ENCODE measurements at regions not wholly inside any gene's neighbourhood (a gene's known extent, or its start where the extent isn't known, plus 50 kb on each side); places are given as distances from the start of the nearest gene placed in this dataset.

DNA sequence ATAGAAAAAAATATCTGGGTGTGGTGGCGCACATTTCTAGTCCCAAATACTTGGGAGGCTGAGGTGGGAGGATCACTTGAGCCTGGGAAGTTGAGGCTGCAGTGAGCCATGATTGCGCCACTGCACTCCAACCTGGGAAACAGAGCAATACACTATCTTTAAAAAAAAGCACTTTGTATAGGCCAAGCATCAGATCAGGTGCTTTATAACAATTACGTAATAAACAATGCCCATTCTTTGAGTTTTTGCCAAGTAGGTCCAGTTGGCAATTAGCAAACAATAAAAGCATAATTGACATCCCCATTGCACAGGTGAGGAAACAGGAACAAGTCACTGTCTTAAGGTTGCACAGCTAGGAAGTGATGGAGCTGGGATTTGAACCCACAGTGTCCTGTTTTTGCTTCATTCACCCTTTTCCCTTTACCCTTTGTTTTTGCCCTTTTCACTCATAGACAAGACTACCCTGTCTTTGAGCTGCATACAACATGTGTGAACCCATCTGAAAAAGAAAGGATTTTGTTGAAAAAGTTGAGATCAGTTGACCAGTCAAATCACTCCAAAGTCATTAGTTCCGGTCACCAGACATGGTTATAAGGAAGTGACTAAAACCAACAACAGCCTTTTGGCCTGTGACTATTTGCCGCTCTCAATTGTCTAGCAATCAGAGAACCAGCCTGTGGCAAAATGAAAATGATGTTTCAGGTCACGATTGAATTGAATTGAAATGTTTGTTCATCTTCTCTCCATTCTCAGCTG, 303.6 kb downstream of the TFAP2C start:
- H3K4me3 ChIP-seq = no peak overlapping the region
- ATAC-seq (no peak), DNase-seq (ENCODE audit: low read depth, low spot score) (no peak), FAIRE-seq (no peak)
- RAD21 ChIA-PET (ENCODE audit: unreplicated experiment) = no interaction called here
- no peak overlapping the region for H3K27ac ChIP-seq (ENCODE audit: control insufficient read depth, insufficient read depth)
- CTCF ChIA-PET = no interaction called here
- in situ Hi-C loops (cut with MboI) (no loop called here), intact Hi-C loops (cut with micrococcal nuclease; ENCODE audit: unreplicated experiment) (no loop called here)
- POLR2A ChIA-PET = no interaction called here
- TF ChIP-seq BMI1 (IDR thresholded peaks at IDR 0.05; ENCODE audit: borderline replicate concordance) = no peak
- TF ChIP-seq FOXM1 (IDR thresholded peaks at IDR 0.05; ENCODE audit: low read depth, low read length) = no peak
- TF ChIP-seq, protein P1, sequence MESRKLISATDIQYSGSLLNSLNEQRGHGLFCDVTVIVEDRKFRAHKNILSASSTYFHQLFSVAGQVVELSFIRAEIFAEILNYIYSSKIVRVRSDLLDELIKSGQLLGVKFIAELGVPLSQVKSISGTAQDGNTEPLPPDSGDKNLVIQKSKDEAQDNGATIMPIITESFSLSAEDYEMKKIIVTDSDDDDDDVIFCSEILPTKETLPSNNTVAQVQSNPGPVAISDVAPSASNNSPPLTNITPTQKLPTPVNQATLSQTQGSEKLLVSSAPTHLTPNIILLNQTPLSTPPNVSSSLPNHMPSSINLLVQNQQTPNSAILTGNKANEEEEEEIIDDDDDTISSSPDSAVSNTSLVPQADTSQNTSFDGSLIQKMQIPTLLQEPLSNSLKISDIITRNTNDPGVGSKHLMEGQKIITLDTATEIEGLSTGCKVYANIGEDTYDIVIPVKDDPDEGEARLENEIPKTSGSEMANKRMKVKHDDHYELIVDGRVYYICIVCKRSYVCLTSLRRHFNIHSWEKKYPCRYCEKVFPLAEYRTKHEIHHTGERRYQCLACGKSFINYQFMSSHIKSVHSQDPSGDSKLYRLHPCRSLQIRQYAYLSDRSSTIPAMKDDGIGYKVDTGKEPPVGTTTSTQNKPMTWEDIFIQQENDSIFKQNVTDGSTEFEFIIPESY (IDR thresholded peaks at IDR 0.05) = no peak
- no peak for TF ChIP-seq RFX5 (IDR thresholded peaks at IDR 0.05; ENCODE audit: low read depth, low read length)
- no peak for TF ChIP-seq TAF1 (IDR thresholded peaks at IDR 0.05; ENCODE audit: borderline replicate concordance, low read depth, low read length)
- TF ChIP-seq, protein P2, sequence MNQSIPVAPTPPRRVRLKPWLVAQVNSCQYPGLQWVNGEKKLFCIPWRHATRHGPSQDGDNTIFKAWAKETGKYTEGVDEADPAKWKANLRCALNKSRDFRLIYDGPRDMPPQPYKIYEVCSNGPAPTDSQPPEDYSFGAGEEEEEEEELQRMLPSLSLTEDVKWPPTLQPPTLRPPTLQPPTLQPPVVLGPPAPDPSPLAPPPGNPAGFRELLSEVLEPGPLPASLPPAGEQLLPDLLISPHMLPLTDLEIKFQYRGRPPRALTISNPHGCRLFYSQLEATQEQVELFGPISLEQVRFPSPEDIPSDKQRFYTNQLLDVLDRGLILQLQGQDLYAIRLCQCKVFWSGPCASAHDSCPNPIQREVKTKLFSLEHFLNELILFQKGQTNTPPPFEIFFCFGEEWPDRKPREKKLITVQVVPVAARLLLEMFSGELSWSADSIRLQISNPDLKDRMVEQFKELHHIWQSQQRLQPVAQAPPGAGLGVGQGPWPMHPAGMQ (IDR thresholded peaks at IDR 0.05; ENCODE audit: borderline replicate concordance) = no peak
- TF ChIP-seq POLR2AphosphoS2 (IDR thresholded peaks at IDR 0.05; ENCODE audit: low read depth, low read length) = no peak
- TF ChIP-seq POLR2A (IDR thresholded peaks at IDR 0.05; ENCODE audit: low read depth, low read length) = no peak
- TF ChIP-seq WRNIP1 (IDR thresholded peaks at IDR 0.05; ENCODE audit: borderline replicate concordance, low read depth, low read length) = no peak
- TF ChIP-seq EP300 (IDR thresholded peaks at IDR 0.05; ENCODE audit: borderline replicate concordance in 1 of 2, control insufficient read depth in 1 of 2, low read depth in 2 of 2, low read length in 2 of 2) = no peak
- TF ChIP-seq, protein P3, sequence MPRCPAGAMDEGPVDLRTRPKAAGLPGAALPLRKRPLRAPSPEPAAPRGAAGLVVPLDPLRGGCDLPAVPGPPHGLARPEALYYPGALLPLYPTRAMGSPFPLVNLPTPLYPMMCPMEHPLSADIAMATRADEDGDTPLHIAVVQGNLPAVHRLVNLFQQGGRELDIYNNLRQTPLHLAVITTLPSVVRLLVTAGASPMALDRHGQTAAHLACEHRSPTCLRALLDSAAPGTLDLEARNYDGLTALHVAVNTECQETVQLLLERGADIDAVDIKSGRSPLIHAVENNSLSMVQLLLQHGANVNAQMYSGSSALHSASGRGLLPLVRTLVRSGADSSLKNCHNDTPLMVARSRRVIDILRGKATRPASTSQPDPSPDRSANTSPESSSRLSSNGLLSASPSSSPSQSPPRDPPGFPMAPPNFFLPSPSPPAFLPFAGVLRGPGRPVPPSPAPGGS (IDR thresholded peaks at IDR 0.05; ENCODE audit: borderline replicate concordance, insufficient read depth, low read depth, low read length, poor library complexity, severe bottlenecking) = no peak
- TF ChIP-seq MYB (IDR thresholded peaks at IDR 0.05; ENCODE audit: borderline replicate concordance, low read depth, low read length) = no peak
- TF ChIP-seq MEF2A (IDR thresholded peaks at IDR 0.05; ENCODE audit: insufficient read depth, low read depth, low read length) = no peak
- no peak for TF ChIP-seq POLR2AphosphoS5 (IDR thresholded peaks at IDR 0.05; ENCODE audit: low read length)
- TF ChIP-seq, protein P4, sequence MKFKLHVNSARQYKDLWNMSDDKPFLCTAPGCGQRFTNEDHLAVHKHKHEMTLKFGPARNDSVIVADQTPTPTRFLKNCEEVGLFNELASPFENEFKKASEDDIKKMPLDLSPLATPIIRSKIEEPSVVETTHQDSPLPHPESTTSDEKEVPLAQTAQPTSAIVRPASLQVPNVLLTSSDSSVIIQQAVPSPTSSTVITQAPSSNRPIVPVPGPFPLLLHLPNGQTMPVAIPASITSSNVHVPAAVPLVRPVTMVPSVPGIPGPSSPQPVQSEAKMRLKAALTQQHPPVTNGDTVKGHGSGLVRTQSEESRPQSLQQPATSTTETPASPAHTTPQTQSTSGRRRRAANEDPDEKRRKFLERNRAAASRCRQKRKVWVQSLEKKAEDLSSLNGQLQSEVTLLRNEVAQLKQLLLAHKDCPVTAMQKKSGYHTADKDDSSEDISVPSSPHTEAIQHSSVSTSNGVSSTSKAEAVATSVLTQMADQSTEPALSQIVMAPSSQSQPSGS (IDR thresholded peaks at IDR 0.05; ENCODE audit: low read length) = no peak
- TF ChIP-seq YBX1 (IDR thresholded peaks at IDR 0.05) = no peak
- no peak for TF ChIP-seq MXI1 (IDR thresholded peaks at IDR 0.05; ENCODE audit: low read depth, low read length)
- H3K27me3 ChIP-seq (replicated peaks in 1 of 2; ENCODE audit: control insufficient read depth in 2 of 2, insufficient read depth in 2 of 2, low read length in 1 of 2) = no peaks in the 10 kb centered on the region
- WGBS (ENCODE audit: insufficient coverage, insufficient replicate concordance, low lambda C conversion rate, missing lambda C conversion rate) = 34% methylated on average over 6 of the region's 6 CpGs
- H2AFZ ChIP-seq (ENCODE audit: control insufficient read depth, low read depth, low read length) = no peak overlapping the region
- no peaks in the 10 kb centered on the region for H3K4me1 ChIP-seq (ENCODE audit: control insufficient read depth, insufficient read depth, low read length)
- no peaks in the 10 kb centered on the region for H3K9me3 ChIP-seq (replicated peaks; ENCODE audit: control insufficient read depth, insufficient read depth, low read length)
- no peaks in the 10 kb centered on the region for H3K79me2 ChIP-seq (ENCODE audit: control insufficient read depth, insufficient read depth, low read length)
- BruUV-seq (replicated peaks) = no TSS peak
- H3K36me3 ChIP-seq (ENCODE audit: control insufficient read depth in 2 of 2, insufficient read depth in 2 of 2, low read length in 1 of 2) = no peaks in the 10 kb centered on the region
- H3K4me2 ChIP-seq (ENCODE audit: control insufficient read depth, insufficient read depth) = no peak overlapping the region
- H4K20me1 ChIP-seq (ENCODE audit: control insufficient read depth, insufficient read depth) = no peaks in the 10 kb centered on the region
- SMC1A ChIA-PET (ENCODE audit: uncharacterized antibody, unreplicated experiment) = interaction anchor here (0.6 kb wide), 1 partner anchor 383 kb away, joined by 3 read pairs; no protein-coding TSS in a partner anchor
- H3K9ac ChIP-seq (ENCODE audit: control insufficient read depth, insufficient read depth, low read length) = no peak overlapping the region
